ENCODE measurements at regions not wholly inside any gene's neighbourhood (a gene's known extent, or its start where the extent isn't known, plus 50 kb on each side); places are given as distances from the start of the nearest gene placed in this dataset.

DNA sequence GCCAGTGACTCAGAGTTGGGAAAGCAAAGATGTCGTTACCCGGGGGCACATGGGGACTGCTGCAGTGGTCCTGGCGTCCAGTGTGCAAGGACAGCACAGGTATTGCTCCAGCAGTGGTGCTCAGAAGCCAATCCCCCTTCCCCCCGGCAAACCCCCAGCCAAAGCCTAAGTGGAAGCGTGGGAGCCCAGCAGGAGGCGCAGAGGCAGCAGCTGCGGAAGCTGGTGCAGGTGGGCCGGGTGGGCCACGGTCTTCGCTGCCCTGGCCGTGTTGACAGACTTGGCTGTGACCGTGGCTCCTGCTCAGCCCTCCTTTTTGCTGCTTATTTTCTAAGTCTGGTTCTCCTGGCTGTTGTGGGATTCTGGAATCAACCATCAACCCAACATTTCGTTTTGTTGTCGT lies 369.8 kb upstream of the ST6GAL2 start:
- H3K27me3 ChIP-seq (ENCODE audit: insufficient read depth, low read length, poor library complexity) = no peaks in the 10 kb centered on the region
- H3K36me3 ChIP-seq (ENCODE audit: insufficient read depth, low read length) = no peaks in the 10 kb centered on the region
- no peaks in the 10 kb centered on the region for H4K20me1 ChIP-seq (ENCODE audit: insufficient read depth, low read length)
- TF ChIP-seq EZH2 (IDR thresholded peaks at IDR 0.05; ENCODE audit: borderline replicate concordance, low read depth, low read length, severe bottlenecking) = no peak
- TF ChIP-seq, protein P1, sequence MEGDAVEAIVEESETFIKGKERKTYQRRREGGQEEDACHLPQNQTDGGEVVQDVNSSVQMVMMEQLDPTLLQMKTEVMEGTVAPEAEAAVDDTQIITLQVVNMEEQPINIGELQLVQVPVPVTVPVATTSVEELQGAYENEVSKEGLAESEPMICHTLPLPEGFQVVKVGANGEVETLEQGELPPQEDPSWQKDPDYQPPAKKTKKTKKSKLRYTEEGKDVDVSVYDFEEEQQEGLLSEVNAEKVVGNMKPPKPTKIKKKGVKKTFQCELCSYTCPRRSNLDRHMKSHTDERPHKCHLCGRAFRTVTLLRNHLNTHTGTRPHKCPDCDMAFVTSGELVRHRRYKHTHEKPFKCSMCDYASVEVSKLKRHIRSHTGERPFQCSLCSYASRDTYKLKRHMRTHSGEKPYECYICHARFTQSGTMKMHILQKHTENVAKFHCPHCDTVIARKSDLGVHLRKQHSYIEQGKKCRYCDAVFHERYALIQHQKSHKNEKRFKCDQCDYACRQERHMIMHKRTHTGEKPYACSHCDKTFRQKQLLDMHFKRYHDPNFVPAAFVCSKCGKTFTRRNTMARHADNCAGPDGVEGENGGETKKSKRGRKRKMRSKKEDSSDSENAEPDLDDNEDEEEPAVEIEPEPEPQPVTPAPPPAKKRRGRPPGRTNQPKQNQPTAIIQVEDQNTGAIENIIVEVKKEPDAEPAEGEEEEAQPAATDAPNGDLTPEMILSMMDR (IDR thresholded peaks at IDR 0.05; ENCODE audit: borderline replicate concordance, extremely low read depth, low read length, poor library complexity, severe bottlenecking) = no peak
- H3K4me1 ChIP-seq (ENCODE audit: insufficient read depth, low read length) = no peaks in the 10 kb centered on the region
- H2AFZ ChIP-seq (ENCODE audit: low read depth, low read length) = no peak overlapping the region
- DNase-seq (no peak), ATAC-seq (ENCODE audit: insufficient read depth, low read depth) (no peak)
- H3K4me2 ChIP-seq (ENCODE audit: insufficient read depth, low read length) = no peak overlapping the region
- H3K9ac ChIP-seq (ENCODE audit: low read depth, low read length) = no peak overlapping the region
- no peak overlapping the region for H3K4me3 ChIP-seq (ENCODE audit: low read depth in 1 of 2, low read length in 2 of 2)
- no peaks in the 10 kb centered on the region for H3K79me2 ChIP-seq (ENCODE audit: insufficient read depth, low read length)
- H3K27ac ChIP-seq (ENCODE audit: low read length) = no peak overlapping the region
- no peaks in the 10 kb centered on the region for H3K9me3 ChIP-seq (ENCODE audit: insufficient read depth, low read length, severe bottlenecking)

GRCh38 chr2:107258531-107259407 lies 372.8 kb upstream of the ST6GAL2 start:
- no peak overlapping the region for H3K27ac ChIP-seq (ENCODE audit: low read length)
- no peak overlapping the region for H3K9ac ChIP-seq (ENCODE audit: low read depth, low read length)
- H4K20me1 ChIP-seq (ENCODE audit: insufficient read depth, low read length) = no peaks in the 10 kb centered on the region
- no peaks in the 10 kb centered on the region for H3K4me1 ChIP-seq (ENCODE audit: insufficient read depth, low read length)
- no peak overlapping the region for H3K4me3 ChIP-seq (ENCODE audit: low read depth in 1 of 2, low read length in 2 of 2)
- no peak overlapping the region for H2AFZ ChIP-seq (ENCODE audit: low read depth, low read length)
- no peaks in the 10 kb centered on the region for H3K9me3 ChIP-seq (ENCODE audit: insufficient read depth, low read length, severe bottlenecking)
- TF ChIP-seq, protein P1 (IDR thresholded peaks at IDR 0.05; ENCODE audit: borderline replicate concordance, extremely low read depth, low read length, poor library complexity, severe bottlenecking) = no peak
- TF ChIP-seq EZH2 (IDR thresholded peaks at IDR 0.05; ENCODE audit: borderline replicate concordance, low read depth, low read length, severe bottlenecking) = no peak
- no peaks in the 10 kb centered on the region for H3K36me3 ChIP-seq (ENCODE audit: insufficient read depth, low read length)
- DNase-seq (no peak), ATAC-seq (ENCODE audit: insufficient read depth, low read depth) (no peak)
- H3K4me2 ChIP-seq (ENCODE audit: insufficient read depth, low read length) = no peak overlapping the region
- H3K79me2 ChIP-seq (ENCODE audit: insufficient read depth, low read length) = no peaks in the 10 kb centered on the region
- H3K27me3 ChIP-seq (ENCODE audit: insufficient read depth, low read length, poor library complexity) = no peaks in the 10 kb centered on the region

DNA sequence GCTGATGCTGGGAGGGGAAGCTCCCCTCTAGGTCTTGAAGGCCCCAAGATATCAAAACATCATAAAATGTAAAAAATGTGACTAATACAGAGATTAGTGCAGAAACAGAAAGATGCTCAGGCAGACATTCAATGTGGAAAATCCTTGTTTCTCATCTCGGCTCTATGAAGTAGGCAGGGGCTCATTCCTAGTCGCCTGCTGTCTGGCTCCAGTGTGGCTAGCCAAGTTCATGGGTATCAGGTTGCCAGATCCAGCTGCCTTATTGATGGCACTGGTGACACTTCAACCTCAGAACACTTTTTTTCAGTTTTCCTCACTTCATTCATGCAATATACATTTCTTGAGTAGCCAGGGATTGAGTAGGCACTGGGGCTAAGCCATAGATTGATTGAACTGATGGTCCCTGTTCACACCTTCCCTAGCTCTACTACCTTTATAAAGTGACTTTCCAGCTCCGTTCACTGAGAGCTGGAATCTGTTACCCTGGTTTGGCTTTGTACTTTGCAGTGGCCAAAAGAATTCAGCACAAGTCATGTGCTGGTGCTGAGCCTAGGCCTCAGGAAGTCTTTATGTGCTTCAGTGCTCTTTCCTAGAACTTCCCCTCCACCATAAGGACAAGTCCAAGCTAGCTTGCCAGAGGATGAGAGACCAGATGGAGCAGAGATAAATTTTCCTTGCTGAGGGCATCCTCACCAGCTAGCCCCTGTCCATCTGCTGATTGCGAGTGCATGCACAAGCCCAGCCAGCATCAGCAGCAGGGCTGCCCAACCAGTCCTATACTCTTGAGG lies 373.6 kb upstream of the ST6GAL2 start:
- Histone ChIP-seq H3K79me2 (ENCODE audit: insufficient read depth, low read length) (no peaks in the 10 kb centered on the region), H3K4me3 (ENCODE audit: low read depth in 1 of 2, low read length in 2 of 2) (no peak overlapping the region), H3K9me3 (ENCODE audit: insufficient read depth, low read length, severe bottlenecking) (no peaks in the 10 kb centered on the region), H3K27ac (ENCODE audit: low read length) (no peak overlapping the region), H2AFZ (ENCODE audit: low read depth, low read length) (no peak overlapping the region), H4K20me1 (ENCODE audit: insufficient read depth, low read length) (no peaks in the 10 kb centered on the region), H3K4me1 (ENCODE audit: insufficient read depth, low read length) (no peaks in the 10 kb centered on the region), H3K27me3 (ENCODE audit: insufficient read depth, low read length, poor library complexity) (no peaks in the 10 kb centered on the region), H3K4me2 (ENCODE audit: insufficient read depth, low read length) (no peak overlapping the region), H3K36me3 (ENCODE audit: insufficient read depth, low read length) (no peaks in the 10 kb centered on the region), H3K9ac (ENCODE audit: low read depth, low read length) (no peak overlapping the region)
- no peak for DNase-seq
- no peak for TF ChIP-seq EZH2 (IDR thresholded peaks at IDR 0.05; ENCODE audit: borderline replicate concordance, low read depth, low read length, severe bottlenecking)
- TF ChIP-seq, protein P1 (IDR thresholded peaks at IDR 0.05; ENCODE audit: borderline replicate concordance, extremely low read depth, low read length, poor library complexity, severe bottlenecking) = no peak
- no peak for ATAC-seq (ENCODE audit: insufficient read depth, low read depth)
